Smooth muscle cell (in vitro differentiated cells): ENCODE measurements at regions not wholly inside any gene's neighbourhood (a gene's known extent, or its start where the extent isn't known, plus 50 kb on each side); places are given as distances from the start of the nearest gene placed in this dataset.

Experiments
- DNase-seq: peaks from one replicate; lab custom pipeline; 2025; ENCODE audit not compliant: unreplicated experiment; lab: John Stamatoyannopoulos, UW
- H2AFZ ChIP-seq: fragments of 200-600 bp; sonication (generic); 2 replicates; pipeline ENCODE4 v1.6.0; 2016; ENCODE audit warnings: antibody characterized with exemption, low read depth, mild to moderate bottlenecking
- H3F3A ChIP-seq: fragments of 200-600 bp; sonication (generic); 2 replicates; pipeline ENCODE4 v1.6.0; 2017; ENCODE audit warnings: antibody characterized with exemption, low read depth
- H3K27ac ChIP-seq: fragments of 200-600 bp; sonication (generic); 2 replicates; pipeline ENCODE4 v1.5.1; 2016; ENCODE audit warnings: low read depth, mild to moderate bottlenecking
- H3K27me3 ChIP-seq: fragments of 200-600 bp; sonication (generic); 2 replicates; pipeline ENCODE4 v1.6.1; 2016; ENCODE audit warnings: low read depth, mild to moderate bottlenecking
- H3K36me3 ChIP-seq: fragments of 200-600 bp; sonication (generic); 2 replicates; pipeline ENCODE4 v1.5.1; 2016; ENCODE audit warnings: low read depth
- H3K4me1 ChIP-seq: fragments of 200-600 bp; sonication (generic); 2 replicates; pipeline ENCODE4 v1.5.1; 2016; ENCODE audit warnings: low read depth
- H3K4me2 ChIP-seq: fragments of 200-600 bp; sonication (generic); 2 replicates; pipeline ENCODE4 v1.6.0; 2016; ENCODE audit warnings: mild to moderate bottlenecking
- H3K4me3 ChIP-seq: fragments of 200-600 bp; sonication (generic); 2 replicates; pipeline ENCODE4 v1.5.1; 2016; ENCODE audit warnings: mild to moderate bottlenecking
- H3K79me2 ChIP-seq: fragments of 200-600 bp; sonication (generic); 2 replicates; pipeline ENCODE4 v1.6.0; 2016; ENCODE audit warnings: low read depth, mild to moderate bottlenecking
- H3K9ac ChIP-seq: fragments of 200-600 bp; sonication (generic); 2 replicates; pipeline ENCODE4 v1.6.0; 2016; ENCODE audit warnings: low read depth
- H3K9me3 ChIP-seq: fragments of 200-600 bp; sonication (generic); replicated peaks from 2 replicates; pipeline ENCODE4 v1.5.1; 2016; ENCODE audit warnings: low read depth
- H4K20me1 ChIP-seq: fragments of 200-600 bp; sonication (generic); 2 replicates; pipeline ENCODE4 v1.6.0; 2016; ENCODE audit warnings: low read depth
- CTCF ChIP-seq: fragments of 200-600 bp; sonication (generic); IDR thresholded peaks from 2 replicates; pipeline ENCODE4 v1.5.1; 2017; ENCODE audit warnings: borderline replicate concordance, mild to moderate bottlenecking, antibody characterized with exemption; ENCODE audit not compliant: insufficient read depth, poor library complexity, severe bottlenecking
- WGBS: methylation state at CpG from one replicate; pipeline ENCODE4 v1.1.7; 2016; ENCODE audit warnings: low lambda C conversion rate; 5-methylcytosine and 5-hydroxymethylcytosine counted together

- WGBS: 91% methylated on average over 4 of the region's 4 CpGs
- H3K27me3 ChIP-seq: peaks cover 2% of the 10 kb centered on the region
- H3K27ac ChIP-seq: no peak overlapping the region
- peak; percentile 10 for TF ChIP-seq CTCF
- H3K4me1 ChIP-seq: peaks cover 5% of the 10 kb centered on the region
- H3K4me2 ChIP-seq: no peak overlapping the region
- DNase-seq: no peak
- no peaks in the 10 kb centered on the region for H3F3A ChIP-seq
- H3K36me3 ChIP-seq: no peaks in the 10 kb centered on the region
- no peaks in the 10 kb centered on the region for H3K9me3 ChIP-seq
- no peaks in the 10 kb centered on the region for H3K79me2 ChIP-seq
- no peaks in the 10 kb centered on the region for H4K20me1 ChIP-seq
- no peak overlapping the region for H3K9ac ChIP-seq
- H3K4me3 ChIP-seq: no peak overlapping the region
- H2AFZ ChIP-seq: no peak overlapping the region
Observed at GRCh38 chr6:40804905-40805304, 217.7 kb upstream of the LRFN2 start.

DNA sequence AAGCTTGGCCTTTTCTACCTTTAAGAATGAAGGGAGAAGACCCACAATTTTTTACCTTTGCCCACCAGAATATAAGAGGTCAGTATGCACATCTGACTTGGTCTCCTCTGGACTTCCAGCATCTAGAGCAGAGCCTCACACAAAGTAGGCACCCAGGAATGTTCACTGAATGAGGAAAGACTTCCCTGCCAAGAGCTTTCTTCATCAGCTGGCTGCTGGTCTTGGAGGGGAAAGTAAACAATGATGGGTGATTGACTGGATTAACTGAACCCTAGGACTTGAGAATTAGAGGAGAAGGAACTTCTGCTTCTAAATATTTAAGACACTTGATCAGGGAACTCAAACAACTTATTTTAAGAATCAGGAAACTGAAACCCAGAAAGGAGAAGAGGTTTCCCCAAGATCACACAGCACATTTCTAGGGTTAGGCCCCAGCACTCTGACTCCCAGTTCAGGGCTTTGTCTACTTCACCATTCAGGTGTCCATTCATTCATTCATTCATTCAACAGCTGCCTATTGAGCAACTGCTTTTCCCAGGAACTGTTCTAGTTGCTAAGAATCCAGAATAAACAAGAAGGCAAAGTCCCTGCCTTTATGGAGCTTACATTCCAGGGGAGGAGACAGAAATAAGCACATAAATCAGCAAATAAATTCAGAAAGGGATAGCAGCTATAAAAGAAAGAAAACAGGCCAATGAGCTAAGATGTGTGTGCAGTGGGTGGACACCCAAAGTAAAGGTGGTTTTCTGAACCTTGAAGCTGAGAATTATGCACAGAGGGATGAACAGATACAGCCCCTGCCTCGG is 216.9 kb upstream of the LRFN2 start:
- no peak for DNase-seq

DNA sequence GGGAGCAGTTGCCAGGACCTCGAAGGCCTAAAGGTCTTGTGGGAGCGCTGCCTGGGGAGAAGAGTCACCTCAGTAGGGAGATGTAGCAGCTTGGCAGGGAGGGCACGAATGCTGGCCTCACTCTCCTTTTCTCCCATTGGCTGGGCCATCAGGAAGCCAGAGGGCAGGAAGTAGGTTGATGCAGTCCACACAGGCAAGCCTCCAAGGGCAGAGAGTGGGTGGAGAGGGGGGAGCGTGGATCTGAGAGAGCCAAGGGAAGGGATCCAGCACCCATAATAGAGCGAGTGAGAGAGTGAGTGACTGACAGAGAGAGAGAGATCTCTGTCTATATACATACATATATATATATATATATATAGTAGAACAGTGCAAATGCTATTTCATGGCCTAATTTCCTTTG is 215.3 kb upstream of the LRFN2 start:
- no peaks in the 10 kb centered on the region for H3K9me3 ChIP-seq
- no peak overlapping the region for H3K4me3 ChIP-seq
- no peak overlapping the region for H3K9ac ChIP-seq
- WGBS: 87% methylated on average over 5 of the region's 5 CpGs
- no peak overlapping the region for H3K27ac ChIP-seq
- DNase-seq: no peak
- no peak overlapping the region for H2AFZ ChIP-seq
- TF ChIP-seq CTCF: no peak
- no peaks in the 10 kb centered on the region for H3K79me2 ChIP-seq
- no peaks in the 10 kb centered on the region for H3F3A ChIP-seq
- peaks cover 5% of the 10 kb centered on the region for H3K4me1 ChIP-seq
- no peaks in the 10 kb centered on the region for H4K20me1 ChIP-seq
- H3K4me2 ChIP-seq: no peak overlapping the region
- H3K36me3 ChIP-seq: no peaks in the 10 kb centered on the region
- H3K27me3 ChIP-seq: peaks cover 14% of the 10 kb centered on the region

More for the DNA sequence above, 216.9 kb upstream of the LRFN2 start:
- no peaks in the 10 kb centered on the region for H3K36me3 ChIP-seq
- 100% methylated on average over 1 of the region's 1 CpG for whole genome bisulfite sequencing
- no peak for TF ChIP-seq CTCF
- H3K4me3 ChIP-seq: no peak overlapping the region
- H4K20me1 ChIP-seq: no peaks in the 10 kb centered on the region
- peaks cover 5% of the 10 kb centered on the region for H3K4me1 ChIP-seq
- H3K27ac ChIP-seq: no peak overlapping the region
- H3K9ac ChIP-seq: no peak overlapping the region
- H3K4me2 ChIP-seq: no peak overlapping the region
- H3K27me3 ChIP-seq: peaks cover 10% of the 10 kb centered on the region
- H3K9me3 ChIP-seq: no peaks in the 10 kb centered on the region
- no peaks in the 10 kb centered on the region for H3F3A ChIP-seq
- H3K79me2 ChIP-seq: no peaks in the 10 kb centered on the region
- H2AFZ ChIP-seq: no peak overlapping the region
